Transverse colon (tissue), 4 donors: ENCODE measurements at regions not wholly inside any gene's neighbourhood (a gene's known extent, or its start where the extent isn't known, plus 50 kb on each side); places are given as distances from the start of the nearest gene placed in this dataset.

ENCODE experiments used
- EP300 ChIP-seq: sonication (generic); formaldehyde crosslinking; IDR thresholded peaks from one replicate; pipeline ENCODE4 v1.6.1; 2017; ENCODE audit warnings: antibody characterized with exemption, low read depth
- POLR2A ChIP-seq: fragments of 450-650 bp; IDR thresholded peaks from one replicate; pipeline ENCODE4 v1.6.1; 2016; ENCODE audit warnings: antibody characterized with exemption, mild to moderate bottlenecking, moderate library complexity
- POLR2AphosphoS5 ChIP-seq, 3 donors: sonication (generic); formaldehyde crosslinking; IDR thresholded peaks; one replicate each; pipeline ENCODE4 v1.6.1; 2016; ENCODE audit warnings: antibody characterized with exemption in 3 of 3
- TF ChIP-seq, protein P1 (sequence below), 5 experiments: fragments of 200-600 bp in 3 of 5; fragments of 450-650 bp in 2 of 5; sonication (generic) in 3 of 5; IDR thresholded peaks; 1 replicate in 2 of 5; 2 replicates in 3 of 5; pipeline ENCODE4 v1.5.1; 2016 to 2017; ENCODE audit warnings: antibody characterized with exemption in 5 of 5, inconsistent platforms in 3 of 5, mild to moderate bottlenecking in 2 of 5, moderate library complexity in 1 of 5

DNA sequence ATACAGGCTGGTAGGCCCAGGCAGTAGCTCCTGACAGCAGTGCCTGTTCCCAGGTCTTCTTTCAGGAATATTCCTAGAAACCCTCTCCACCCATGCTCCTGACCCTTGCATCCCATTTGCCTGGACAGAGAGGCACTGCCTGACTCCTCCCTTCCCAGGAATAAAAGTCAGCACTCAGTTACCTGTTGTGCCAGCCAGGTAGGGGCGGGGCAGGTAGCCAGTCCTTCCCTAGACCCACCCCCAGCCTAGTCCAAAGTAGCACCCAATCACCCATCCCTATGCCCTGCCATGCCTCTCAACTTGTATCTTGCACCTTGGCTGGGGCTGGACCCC lies 129.9 kb downstream of the MRPL14 start:
- TF ChIP-seq, protein P1, sequence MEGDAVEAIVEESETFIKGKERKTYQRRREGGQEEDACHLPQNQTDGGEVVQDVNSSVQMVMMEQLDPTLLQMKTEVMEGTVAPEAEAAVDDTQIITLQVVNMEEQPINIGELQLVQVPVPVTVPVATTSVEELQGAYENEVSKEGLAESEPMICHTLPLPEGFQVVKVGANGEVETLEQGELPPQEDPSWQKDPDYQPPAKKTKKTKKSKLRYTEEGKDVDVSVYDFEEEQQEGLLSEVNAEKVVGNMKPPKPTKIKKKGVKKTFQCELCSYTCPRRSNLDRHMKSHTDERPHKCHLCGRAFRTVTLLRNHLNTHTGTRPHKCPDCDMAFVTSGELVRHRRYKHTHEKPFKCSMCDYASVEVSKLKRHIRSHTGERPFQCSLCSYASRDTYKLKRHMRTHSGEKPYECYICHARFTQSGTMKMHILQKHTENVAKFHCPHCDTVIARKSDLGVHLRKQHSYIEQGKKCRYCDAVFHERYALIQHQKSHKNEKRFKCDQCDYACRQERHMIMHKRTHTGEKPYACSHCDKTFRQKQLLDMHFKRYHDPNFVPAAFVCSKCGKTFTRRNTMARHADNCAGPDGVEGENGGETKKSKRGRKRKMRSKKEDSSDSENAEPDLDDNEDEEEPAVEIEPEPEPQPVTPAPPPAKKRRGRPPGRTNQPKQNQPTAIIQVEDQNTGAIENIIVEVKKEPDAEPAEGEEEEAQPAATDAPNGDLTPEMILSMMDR (IDR thresholded peaks at IDR 0.05), result no peak
- TF ChIP-seq POLR2A, result no peak
- TF ChIP-seq EP300, result no peak
- no peak for TF ChIP-seq POLR2AphosphoS5 (IDR thresholded peaks at IDR 0.05)
